GM12878 (cell line): ENCODE measurements at regions not wholly inside any gene's neighbourhood (a gene's known extent, or its start where the extent isn't known, plus 50 kb on each side); places are given as distances from the start of the nearest gene placed in this dataset.

Source experiments
- ATAC-seq: fragments of 200-7000 bp; cut with Tn5 transposase; 3 replicates; pipeline ENCODE4 v1.9.1; 2020; ENCODE audit warnings: mild to moderate bottlenecking, moderate library complexity
- BruUV-seq: library from RNA; stranded (reverse); fragments of 400-500 nt; replicated peaks from 2 replicates; lab custom pipeline; 2021; lab: Mats Ljungman, UMichigan
- CTCF ChIA-PET: fragments of 300-600 bp; sonication (Branson Sonifier 250); formaldehyde crosslinking; extraction: SDS; loops from one replicate; lab custom pipeline; 2021; ENCODE audit warnings: inconsistent platforms; lab: Yijun Ruan, JAX
- POLR2A ChIA-PET: fragments of 350-600 bp; formaldehyde crosslinking; extraction: SDS; loops from one replicate; lab custom pipeline; 2021; ENCODE audit warnings: inconsistent platforms; lab: Charles Lee
- RAD21 ChIA-PET: fragments of 300-600 bp; sonication (Branson Sonifier 250); formaldehyde crosslinking; loops from one replicate; lab custom pipeline; 2023; ENCODE audit warnings: antibody characterized with exemption; ENCODE audit not compliant: unreplicated experiment; lab: Charles Lee
- SMC1A ChIA-PET: fragments of 300-600 bp; sonication (Branson Sonifier 250); formaldehyde crosslinking; loops from one replicate; lab custom pipeline; 2023; ENCODE audit not compliant: unreplicated experiment, uncharacterized antibody; lab: Charles Lee
- DNase-seq: peaks from one replicate; pipeline ENCODE4 v3.0.0-alpha.2; 2011; ENCODE audit warnings: low read depth, low spot score
- FAIRE-seq: peaks from 3 replicates; lab custom pipeline; 2011; peaks lifted over from hg19 to GRCh38; lab: Jason Lieb, UNC
- H2AFZ ChIP-seq: 2 replicates; pipeline ENCODE4 v1.6.0; 2011; ENCODE audit warnings: low read depth, low read length, control low read depth; ENCODE audit not compliant: control insufficient read depth
- H3K27ac ChIP-seq: 2 replicates; pipeline ENCODE4 v1.5.1; 2011; ENCODE audit warnings: control low read depth; ENCODE audit not compliant: control insufficient read depth, insufficient read depth
- H3K27me3 ChIP-seq, 2 experiments: replicated peaks in 1 of 2; 2 replicates each; pipeline versions ENCODE4 v1.6.0 to v1.6.1; 2011; ENCODE audit warnings: low read length in 1 of 2; ENCODE audit not compliant: control insufficient read depth in 2 of 2, insufficient read depth in 2 of 2
- H3K36me3 ChIP-seq, 2 experiments: 2 replicates each; pipeline ENCODE4 v1.5.1; 2011; ENCODE audit warnings: low read length in 1 of 2; ENCODE audit not compliant: control insufficient read depth in 2 of 2, insufficient read depth in 2 of 2
- H3K4me1 ChIP-seq: 2 replicates; pipeline ENCODE4 v1.6.1; 2011; ENCODE audit warnings: mild to moderate bottlenecking, low read length, moderate library complexity, mixed read lengths; ENCODE audit not compliant: control insufficient read depth, insufficient read depth
- H3K4me2 ChIP-seq: 2 replicates; pipeline ENCODE4 v1.6.0; 2011; ENCODE audit warnings: control low read depth; ENCODE audit not compliant: control insufficient read depth, insufficient read depth
- H3K4me3 ChIP-seq: fragments of 200-600 bp; sonication (generic); 2 replicates; pipeline ENCODE4 v1.5.1; 2016
- H3K79me2 ChIP-seq: 2 replicates; pipeline ENCODE4 v1.6.0; 2011; ENCODE audit warnings: low read length; ENCODE audit not compliant: control insufficient read depth, insufficient read depth
- H3K9ac ChIP-seq: 2 replicates; pipeline ENCODE4 v1.8.0; 2011; ENCODE audit warnings: low read length, control low read depth, mixed read lengths; ENCODE audit not compliant: control insufficient read depth, insufficient read depth
- H3K9me3 ChIP-seq: replicated peaks from 3 replicates; pipeline ENCODE4 v1.5.1; 2011; ENCODE audit warnings: mild to moderate bottlenecking, low read length; ENCODE audit not compliant: control insufficient read depth, insufficient read depth
- H4K20me1 ChIP-seq: 2 replicates; pipeline ENCODE4 v1.6.0; 2011; ENCODE audit not compliant: control insufficient read depth, insufficient read depth
- BRCA1 ChIP-seq: IDR thresholded peaks from 2 replicates; pipeline ENCODE4 v1.6.1; 2011; ENCODE audit warnings: low read depth, low read length, improper control_type of control experiment
- CBX3 ChIP-seq: fragments of 200-600 bp; sonication (generic); IDR thresholded peaks from 2 replicates; pipeline ENCODE4 v1.6.1; 2016; ENCODE audit warnings: low read depth, borderline replicate concordance
- CREM ChIP-seq: IDR thresholded peaks from 2 replicates; pipeline ENCODE4 v1.6.1; 2014; ENCODE audit warnings: antibody characterized with exemption, low read depth
- EP300 ChIP-seq, 2 experiments: fragments of 150-350 bp in 1 of 2; IDR thresholded peaks; 2 replicates each; pipeline ENCODE4 v1.6.1; 2011 to 2012; ENCODE audit warnings: low read depth in 2 of 2, low read length in 2 of 2, borderline replicate concordance in 1 of 2, improper control_type of control experiment in 1 of 2, inconsistent platforms in 1 of 2; ENCODE audit not compliant: control insufficient read depth in 1 of 2
- MTA2 ChIP-seq: fragments of 450-650 bp; IDR thresholded peaks from 2 replicates; pipeline ENCODE4 v1.6.1; 2016; ENCODE audit warnings: low read depth, mild to moderate bottlenecking, moderate library complexity
- RFX5 ChIP-seq: IDR thresholded peaks from 2 replicates; pipeline ENCODE4 v1.6.1; 2011; ENCODE audit warnings: low read depth, low read length, improper control_type of control experiment
- SIN3A ChIP-seq: IDR thresholded peaks from 2 replicates; pipeline ENCODE4 v1.6.1; 2012; ENCODE audit warnings: low read depth, low read length, improper control_type of control experiment
- SMAD1 ChIP-seq: fragments of 450-650 bp; IDR thresholded peaks from 2 replicates; pipeline ENCODE4 v1.6.1; 2018; ENCODE audit warnings: mild to moderate bottlenecking, low read depth; ENCODE audit not compliant: partially characterized antibody
- SREBF2 ChIP-seq: IDR thresholded peaks from 2 replicates; pipeline ENCODE4 v1.6.1; 2012; ENCODE audit warnings: mild to moderate bottlenecking, low read length
- YBX1 ChIP-seq: fragments of 450-650 bp; IDR thresholded peaks from 2 replicates; pipeline ENCODE4 v1.6.1; 2016; ENCODE audit warnings: antibody characterized with exemption
- WGBS: methylation state at CpG from one replicate; pipeline ENCODE4 v1.1.6; 2016; ENCODE audit warnings: low lambda C conversion rate; ENCODE audit not compliant: insufficient replicate concordance, insufficient coverage; ENCODE audit errors: missing lambda C conversion rate; 5-methylcytosine and 5-hydroxymethylcytosine counted together
- in situ Hi-C: fragments of 300-500 bp; cut with MboI; formaldehyde crosslinking; loops from 9 replicates; pipeline ENCODE4 v1.14.3; 2018; ENCODE audit warnings: mixed read lengths
- intact Hi-C: fragments of 100-400 bp; cut with micrococcal nuclease; formaldehyde crosslinking; loops from one replicate; pipeline ENCODE4 v1.14.2; 2022; ENCODE audit not compliant: unreplicated experiment
- TF ChIP-seq, protein P1 (sequence below): fragments of 450-650 bp; IDR thresholded peaks from 2 replicates; pipeline ENCODE4 v1.6.1; 2017; ENCODE audit warnings: low read depth, mild to moderate bottlenecking, moderate library complexity
- TF ChIP-seq, protein P2 (sequence below), 3 experiments: IDR thresholded peaks in 2 of 3; conservative IDR thresholded peaks in 1 of 3; 2 replicates each; pipeline ENCODE4 v1.5.1; 2011; ENCODE audit warnings: low read depth in 3 of 3, low read length in 3 of 3, mild to moderate bottlenecking in 3 of 3, control low read depth in 2 of 3, moderate library complexity in 2 of 3, inconsistent platforms in 1 of 3, mixed read lengths in 1 of 3; ENCODE audit not compliant: control insufficient read depth in 2 of 3, insufficient read depth in 1 of 3; ENCODE audit errors: extremely low read depth in 1 of 3

DNA sequence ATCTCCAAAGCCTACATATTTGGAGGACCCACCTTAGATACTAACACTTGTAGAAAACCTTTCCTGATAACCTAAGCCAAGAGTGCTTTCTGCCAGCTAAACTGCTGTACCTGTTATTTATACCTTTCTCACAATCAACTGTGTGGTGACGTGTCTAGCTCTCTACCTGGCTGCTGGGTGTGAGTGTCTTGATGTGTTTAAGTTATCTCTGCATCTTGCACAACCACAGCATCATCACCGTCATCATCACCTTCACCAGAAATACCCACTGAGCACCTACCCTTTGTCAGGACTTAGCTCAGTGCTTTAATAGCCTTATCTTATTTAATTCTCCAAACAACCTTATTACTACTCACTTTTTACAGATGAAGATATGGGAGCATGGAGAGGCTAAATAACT, 431.3 kb downstream of the MAFB start (continued):
- TF ChIP-seq, protein P1, sequence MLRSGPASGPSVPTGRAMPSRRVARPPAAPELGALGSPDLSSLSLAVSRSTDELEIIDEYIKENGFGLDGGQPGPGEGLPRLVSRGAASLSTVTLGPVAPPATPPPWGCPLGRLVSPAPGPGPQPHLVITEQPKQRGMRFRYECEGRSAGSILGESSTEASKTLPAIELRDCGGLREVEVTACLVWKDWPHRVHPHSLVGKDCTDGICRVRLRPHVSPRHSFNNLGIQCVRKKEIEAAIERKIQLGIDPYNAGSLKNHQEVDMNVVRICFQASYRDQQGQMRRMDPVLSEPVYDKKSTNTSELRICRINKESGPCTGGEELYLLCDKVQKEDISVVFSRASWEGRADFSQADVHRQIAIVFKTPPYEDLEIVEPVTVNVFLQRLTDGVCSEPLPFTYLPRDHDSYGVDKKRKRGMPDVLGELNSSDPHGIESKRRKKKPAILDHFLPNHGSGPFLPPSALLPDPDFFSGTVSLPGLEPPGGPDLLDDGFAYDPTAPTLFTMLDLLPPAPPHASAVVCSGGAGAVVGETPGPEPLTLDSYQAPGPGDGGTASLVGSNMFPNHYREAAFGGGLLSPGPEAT, result no peak
- TF ChIP-seq, all 136 proteins: peak for 0

DNA sequence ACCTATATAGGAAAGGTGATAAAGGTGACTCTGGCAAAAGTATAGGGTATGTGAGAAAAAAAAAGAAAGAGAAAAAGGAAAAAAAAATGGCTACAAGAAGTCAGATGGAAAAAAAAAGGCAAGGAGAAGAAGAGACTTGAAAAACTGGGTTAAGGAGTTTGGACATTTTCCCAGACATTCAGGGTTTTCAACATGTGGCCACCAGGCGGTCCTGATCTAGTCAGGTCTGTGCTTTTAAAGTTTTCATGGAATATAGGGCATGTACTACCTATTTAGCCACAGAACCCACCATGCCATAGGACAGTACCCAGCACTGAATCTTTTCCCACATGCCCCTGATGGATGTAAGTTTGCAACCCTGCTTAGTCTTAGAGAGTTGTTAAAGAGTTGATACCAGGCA, 433.7 kb downstream of the MAFB start:
- in situ Hi-C loops, result loop anchor here (10.0 kb wide), 1 partner anchor 371 kb away; no protein-coding TSS in a partner anchor
- H3K4me2 ChIP-seq, result no peak overlapping the region
- H3K9me3 ChIP-seq, result no peaks in the 10 kb centered on the region
- no peaks in the 10 kb centered on the region for H4K20me1 ChIP-seq
- ChIA-PET CTCF (no interaction called here), RAD21 (no interaction called here), POLR2A (no interaction called here), SMC1A (no interaction called here)
- FAIRE-seq, result no peak
- H3K36me3 ChIP-seq, result no peaks in the 10 kb centered on the region
- no peak for DNase-seq
- no peaks in the 10 kb centered on the region for H3K4me1 ChIP-seq
- TF ChIP-seq MTA2 (no peak), BRCA1 (no peak), YBX1 (no peak), EP300 (IDR thresholded peaks at IDR 0.05; ENCODE audit: borderline replicate concordance in 1 of 2, control insufficient read depth in 1 of 2, low read depth in 2 of 2, low read length in 2 of 2) (no peak), CREM (no peak), SIN3A (no peak), SMAD1 (no peak), SREBF2 (no peak), RFX5 (no peak), CBX3 (no peak)
- TF ChIP-seq, protein P2, sequence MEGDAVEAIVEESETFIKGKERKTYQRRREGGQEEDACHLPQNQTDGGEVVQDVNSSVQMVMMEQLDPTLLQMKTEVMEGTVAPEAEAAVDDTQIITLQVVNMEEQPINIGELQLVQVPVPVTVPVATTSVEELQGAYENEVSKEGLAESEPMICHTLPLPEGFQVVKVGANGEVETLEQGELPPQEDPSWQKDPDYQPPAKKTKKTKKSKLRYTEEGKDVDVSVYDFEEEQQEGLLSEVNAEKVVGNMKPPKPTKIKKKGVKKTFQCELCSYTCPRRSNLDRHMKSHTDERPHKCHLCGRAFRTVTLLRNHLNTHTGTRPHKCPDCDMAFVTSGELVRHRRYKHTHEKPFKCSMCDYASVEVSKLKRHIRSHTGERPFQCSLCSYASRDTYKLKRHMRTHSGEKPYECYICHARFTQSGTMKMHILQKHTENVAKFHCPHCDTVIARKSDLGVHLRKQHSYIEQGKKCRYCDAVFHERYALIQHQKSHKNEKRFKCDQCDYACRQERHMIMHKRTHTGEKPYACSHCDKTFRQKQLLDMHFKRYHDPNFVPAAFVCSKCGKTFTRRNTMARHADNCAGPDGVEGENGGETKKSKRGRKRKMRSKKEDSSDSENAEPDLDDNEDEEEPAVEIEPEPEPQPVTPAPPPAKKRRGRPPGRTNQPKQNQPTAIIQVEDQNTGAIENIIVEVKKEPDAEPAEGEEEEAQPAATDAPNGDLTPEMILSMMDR (IDR thresholded peaks at IDR 0.05 in 2 of 3, conservative IDR thresholded peaks at IDR 0.05 in 1 of 3; ENCODE audit: control insufficient read depth in 2 of 3, extremely low read depth in 1 of 3, insufficient read depth in 1 of 3, low read depth in 3 of 3, low read length in 3 of 3), result no peak
- intact Hi-C loops, result no loop called here
- 0% methylated on average over 1 of the region's 1 CpG for WGBS
- BruUV-seq, result no TSS peak
- H2AFZ ChIP-seq, result no peak overlapping the region
- no peaks in the 10 kb centered on the region for H3K79me2 ChIP-seq
- no peak overlapping the region for H3K4me3 ChIP-seq
- H3K9ac ChIP-seq, result no peak overlapping the region
- no peak for ATAC-seq
- H3K27ac ChIP-seq, result no peak overlapping the region
- H3K27me3 ChIP-seq, result no peaks in the 10 kb centered on the region; a peak in 1 of 4 replicates
